ENCODE measurements at regions not wholly inside any gene's neighbourhood (a gene's known extent, or its start where the extent isn't known, plus 50 kb on each side); places are given as distances from the start of the nearest gene placed in this dataset.
"Not testable (repeated sequence)": the region's sequence is repeated elsewhere in the genome, so short reads cannot be mapped to it uniquely, and the experiment has no call there.

DNA sequence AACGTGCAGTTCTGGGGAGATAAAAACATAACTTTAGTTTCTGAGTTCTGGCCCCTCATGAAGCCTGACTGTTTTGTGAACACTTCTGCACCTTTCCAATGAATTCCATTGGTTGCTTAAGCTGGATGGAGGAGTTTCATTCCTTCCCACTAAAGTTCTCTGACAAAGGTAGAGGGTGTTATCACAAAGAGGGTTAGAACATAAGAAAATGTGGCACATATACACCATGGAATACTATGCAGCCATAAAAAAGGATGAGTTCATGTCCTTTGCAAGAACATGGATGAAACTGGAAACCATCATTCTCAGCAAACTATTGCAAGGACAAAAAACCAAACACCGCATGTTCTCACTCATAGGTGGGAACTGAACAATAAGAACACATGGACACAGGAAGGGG, 138.6 kb downstream of the LCA5 start:
- not testable (repeated sequence) for TF ChIP-seq POLR2A, CTCF (IDR thresholded peaks at IDR 0.05)

Data from testis (tissue), 2 donors.